ENCODE measurements at regions not wholly inside any gene's neighbourhood (a gene's known extent, or its start where the extent isn't known, plus 50 kb on each side); places are given as distances from the start of the nearest gene placed in this dataset.
A peak's percentile ranks its signal among the peaks of the same experiment; 100 is the strongest.

DNA sequence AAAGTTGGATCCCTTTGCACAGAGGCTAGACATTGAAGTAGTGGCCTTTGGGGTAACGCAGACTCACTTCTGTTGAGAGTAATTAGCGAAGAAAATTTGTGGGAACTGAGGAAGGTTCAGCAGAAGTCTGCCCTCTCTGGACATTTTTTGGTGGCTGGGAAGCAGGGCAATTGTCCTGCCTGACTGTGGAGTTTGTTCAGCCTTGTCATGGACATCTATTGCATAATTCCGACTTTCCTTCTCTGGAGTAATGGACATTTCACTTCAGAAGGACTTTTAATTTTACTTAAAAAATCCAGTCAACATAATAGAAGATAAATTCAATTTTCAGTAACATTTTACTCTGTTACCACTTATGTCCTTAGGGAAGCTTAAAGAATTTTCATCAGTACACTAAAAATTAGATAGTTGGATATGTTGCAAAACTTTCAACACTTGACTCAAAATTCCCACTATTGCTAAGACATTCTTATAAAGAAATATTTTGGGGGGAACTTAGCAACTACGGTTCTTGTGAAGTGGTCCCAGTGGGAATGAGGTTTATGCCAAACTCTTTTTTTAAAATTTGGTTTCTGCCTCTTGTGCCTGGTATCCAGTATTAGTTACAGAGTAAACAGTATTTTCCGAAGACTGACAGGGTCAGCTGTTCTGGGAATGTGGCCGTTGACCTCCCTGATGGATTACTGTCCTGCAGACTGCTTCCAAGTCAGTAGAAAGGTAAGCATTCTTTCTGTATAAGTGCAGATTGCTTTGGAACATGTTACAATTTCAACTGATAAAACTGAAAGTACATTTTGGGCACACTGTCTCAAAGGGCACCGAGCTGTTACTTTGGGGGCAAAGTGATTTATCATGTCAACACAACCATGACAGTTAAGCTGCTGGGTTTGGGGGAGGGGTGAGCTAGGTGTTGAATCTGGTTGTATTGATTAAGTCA, 100.6 kb upstream of the MLIP start:
- DNase-seq (ENCODE audit: low spot score) = no peak

DNA sequence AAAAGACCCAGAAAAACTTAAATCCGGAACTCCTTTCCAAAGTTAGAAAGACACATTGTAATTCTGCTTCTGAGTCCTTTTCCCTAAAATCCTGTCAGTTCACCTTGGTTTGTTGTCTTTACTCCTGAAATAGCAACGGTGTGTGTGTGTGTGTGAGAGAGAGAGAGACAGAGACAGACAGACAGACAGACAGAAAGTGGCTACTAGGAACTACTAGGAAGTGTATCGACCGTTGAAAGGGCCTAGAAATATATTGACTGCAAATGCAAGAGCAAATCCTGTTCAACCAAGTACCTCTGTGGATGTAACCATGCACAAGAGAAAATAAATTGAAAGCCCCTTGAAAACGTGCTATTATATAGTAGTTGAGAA, 100.0 kb upstream of the MLIP start:
- no peak for DNase-seq (ENCODE audit: low spot score)

DNA sequence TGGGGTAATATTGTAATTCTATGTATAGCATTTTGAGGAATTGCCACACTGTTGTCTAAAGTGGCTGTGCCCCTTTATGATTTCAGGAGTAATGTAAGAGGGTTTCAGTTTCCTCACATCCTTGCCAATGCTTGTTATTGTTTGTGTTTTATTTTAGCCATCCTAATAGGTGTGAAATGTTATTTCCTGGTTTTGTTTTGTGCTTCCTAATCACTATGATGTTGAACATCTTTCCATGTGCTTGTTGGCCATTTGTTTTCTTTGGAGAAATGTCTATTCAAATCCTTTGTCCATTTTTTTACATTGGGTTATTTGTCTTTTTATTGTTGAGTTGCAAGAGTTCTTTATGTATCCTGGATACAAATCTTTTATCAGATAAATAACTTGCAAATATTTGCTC, 97.3 kb upstream of the MLIP start:
- no peak for DNase-seq (ENCODE audit: low spot score)

DNA sequence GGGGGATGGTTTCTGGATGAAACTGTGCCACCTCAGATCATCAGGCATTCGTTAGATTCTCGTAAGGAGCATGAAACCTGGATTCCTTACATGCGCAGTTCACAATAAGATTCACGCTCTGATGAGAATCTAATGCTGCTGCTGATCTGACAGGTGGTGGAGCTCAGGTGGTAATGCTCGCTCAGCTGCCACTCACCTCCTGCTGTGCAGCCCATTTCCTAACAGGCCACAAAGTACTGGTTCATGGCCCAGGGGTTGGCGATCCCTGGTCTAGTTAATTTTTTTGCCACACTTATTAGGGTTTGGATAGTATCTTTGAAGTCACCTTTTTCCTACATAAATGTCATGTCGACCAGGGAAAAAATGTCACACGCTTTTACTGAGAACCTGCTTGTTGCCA, 96.8 kb upstream of the MLIP start:
- DNase-seq (ENCODE audit: low spot score) = peak; percentile 5

DNA sequence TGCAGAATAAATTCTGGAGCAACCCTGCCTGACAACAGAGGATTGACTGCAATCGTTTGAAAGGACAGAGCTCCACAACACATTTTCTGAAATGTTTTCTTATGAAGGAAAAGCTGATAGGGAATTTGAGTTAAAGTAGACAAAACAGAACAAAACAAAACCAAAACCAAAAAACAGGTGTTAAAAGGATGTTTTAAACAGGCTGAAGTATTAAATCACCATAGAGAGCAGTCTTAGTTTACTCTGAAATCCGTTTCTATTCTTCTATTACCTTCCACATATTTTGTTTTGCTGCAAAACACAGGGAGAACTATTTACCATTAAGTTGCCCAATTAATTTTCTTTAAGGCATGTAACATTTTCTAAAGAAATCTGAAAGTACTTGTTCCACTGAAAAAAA, 93.4 kb upstream of the MLIP start:
- no peak for DNase-seq (ENCODE audit: low spot score)

DNA sequence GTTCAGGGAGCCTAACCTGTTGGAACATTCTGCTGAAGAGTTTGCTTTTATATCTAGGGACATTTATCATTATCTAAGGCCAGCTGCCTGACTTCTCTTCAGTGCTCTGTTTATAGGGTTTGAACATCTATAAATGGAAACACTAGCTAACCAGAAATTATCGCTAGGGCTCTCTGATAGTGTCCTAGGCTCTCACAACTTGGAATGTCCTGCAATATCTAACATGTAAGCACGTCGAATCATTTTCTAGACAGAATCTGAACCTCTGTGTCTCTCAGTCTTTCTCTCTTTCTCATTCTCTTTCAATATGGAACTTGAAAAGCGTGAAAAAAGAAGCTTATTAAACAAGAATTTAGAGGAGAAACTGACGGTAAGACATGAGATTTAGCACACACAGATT, 92.5 kb upstream of the MLIP start:
- no peak for DNase-seq (ENCODE audit: low spot score)

DNA sequence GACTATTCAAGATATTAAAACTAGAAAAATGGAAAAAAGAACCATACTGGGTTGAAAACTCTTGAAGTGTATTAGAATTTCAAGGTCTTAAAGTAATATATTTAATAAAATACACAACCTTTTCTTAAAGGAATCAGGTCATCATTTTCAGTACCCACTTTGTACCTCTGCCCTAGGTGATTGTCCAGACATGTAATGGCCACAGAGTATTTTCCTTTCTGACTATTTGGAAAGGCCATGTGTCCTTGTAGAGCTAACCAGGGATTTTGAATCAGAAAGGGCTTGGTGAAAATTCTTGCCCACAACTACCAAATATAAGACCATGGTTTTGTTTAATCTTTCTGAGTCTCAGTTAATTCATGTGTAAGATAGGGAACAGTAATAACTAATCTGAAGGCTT, 91.4 kb upstream of the MLIP start:
- no peak for DNase-seq (ENCODE audit: low spot score)

DNA sequence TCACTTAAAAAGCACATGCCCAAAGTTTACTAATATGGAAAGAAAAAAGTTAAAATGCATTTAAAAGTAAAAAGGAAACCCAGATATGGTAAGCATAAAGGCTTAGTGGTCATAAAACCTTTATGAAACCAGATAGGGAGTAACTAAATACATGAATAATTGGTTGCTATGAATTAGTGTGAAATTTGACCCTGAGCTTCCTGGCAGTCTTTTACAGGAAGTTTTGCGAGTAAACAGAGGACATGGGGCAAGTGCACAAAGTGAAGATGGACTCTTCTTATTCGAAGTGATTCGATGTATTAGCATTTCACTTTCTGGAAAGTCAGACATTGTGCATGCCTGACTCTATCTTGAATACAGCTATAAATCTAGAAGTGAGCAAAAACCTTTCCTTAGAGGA, 90.9 kb upstream of the MLIP start:
- DNase-seq (ENCODE audit: low spot score) = no peak

DNA sequence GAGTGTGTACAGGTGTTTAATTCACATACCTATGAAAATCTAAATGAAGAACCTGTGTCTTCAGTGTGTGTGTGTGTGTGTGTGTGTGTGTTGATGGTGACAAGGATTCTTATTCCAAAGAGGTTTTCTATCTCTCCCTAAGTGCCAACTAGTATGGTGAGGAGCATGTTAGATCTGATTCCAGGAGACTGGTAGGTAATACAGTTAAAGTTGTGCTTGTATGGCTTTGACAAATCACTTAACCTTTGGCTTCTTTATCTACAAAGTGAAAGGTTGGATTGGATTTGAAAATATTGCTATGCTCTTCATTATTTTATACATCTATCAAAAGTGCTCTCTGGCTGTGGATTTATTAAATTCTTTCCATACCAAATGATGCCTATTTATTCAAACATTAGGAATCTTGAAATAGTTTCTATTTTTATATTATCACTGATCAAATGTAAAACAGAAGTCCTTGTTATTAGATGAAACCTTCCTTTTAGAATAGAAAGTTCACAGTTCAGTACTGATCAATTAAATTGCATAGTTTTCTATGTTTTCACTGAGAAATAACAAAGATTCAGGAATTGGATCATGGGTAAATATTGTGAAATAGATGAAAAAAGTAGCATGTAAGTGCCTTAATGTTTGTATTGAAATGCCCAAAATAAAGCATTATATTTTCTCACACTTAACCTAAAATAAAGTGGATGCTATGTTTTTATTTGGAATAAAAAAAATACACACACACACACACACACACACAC, 84.4 kb upstream of the MLIP start:
- DNase-seq (ENCODE audit: low spot score) = no peak

DNA sequence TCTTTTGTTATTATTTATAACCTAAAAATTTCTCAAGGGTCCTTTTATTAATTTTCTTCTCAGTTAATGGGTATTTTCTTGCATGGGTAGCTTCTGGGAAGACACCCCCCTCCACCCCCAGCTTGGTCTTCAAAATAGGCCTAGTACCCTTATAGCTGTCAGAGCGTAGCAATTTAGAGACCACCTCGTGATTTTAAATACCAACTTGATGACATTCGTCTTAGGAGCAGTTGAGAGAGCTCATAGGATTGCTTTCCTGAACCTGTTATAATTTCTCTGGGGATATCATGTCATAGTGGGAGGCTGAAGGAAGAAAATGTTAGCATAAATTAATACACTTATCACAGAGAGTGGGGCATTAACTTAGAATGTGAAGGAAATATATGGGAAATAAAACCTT, 83.1 kb upstream of the MLIP start:
- DNase-seq (ENCODE audit: low spot score) = no peak

DNA sequence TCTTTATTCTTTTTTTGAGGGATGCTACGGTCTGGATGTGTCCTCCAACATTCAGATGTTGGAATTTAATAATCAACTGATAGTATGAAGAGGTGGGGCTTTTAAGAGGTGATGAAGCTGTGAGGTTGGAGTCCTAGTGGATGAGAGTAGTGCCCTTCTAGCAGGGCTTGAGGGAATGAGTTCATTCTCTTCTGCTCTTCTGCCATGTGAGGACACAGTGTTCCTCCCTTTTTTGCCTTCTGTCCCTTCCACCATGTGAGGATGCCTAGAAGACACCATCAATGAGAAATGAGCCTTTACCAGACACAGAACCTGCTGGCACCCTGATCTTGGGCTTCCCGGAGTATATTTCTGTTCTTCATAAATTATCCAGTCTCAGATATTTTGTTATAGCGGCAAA, 82.1 kb upstream of the MLIP start:
- no peak for DNase-seq (ENCODE audit: low spot score)

DNA sequence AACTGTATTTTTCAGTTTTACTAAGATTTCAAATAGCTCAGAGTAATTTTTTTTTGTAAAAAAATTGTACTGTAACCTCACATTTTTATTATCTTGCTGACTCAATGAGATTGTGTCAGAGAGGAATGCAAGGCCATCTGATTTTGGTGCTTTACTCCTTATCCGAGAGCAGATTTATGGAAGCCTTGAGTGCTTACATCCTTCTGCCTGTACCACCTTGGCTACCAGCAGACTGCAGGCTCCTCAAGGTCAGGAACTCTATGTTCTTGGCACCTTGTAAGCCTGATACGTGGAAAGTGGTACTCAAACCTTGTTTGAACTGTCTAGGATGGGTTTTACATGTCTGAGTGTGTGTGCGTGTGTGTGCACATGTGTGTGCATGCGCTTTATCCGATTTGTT, 80.1 kb upstream of the MLIP start:
- DNase-seq (ENCODE audit: low spot score) = no peak

DNA sequence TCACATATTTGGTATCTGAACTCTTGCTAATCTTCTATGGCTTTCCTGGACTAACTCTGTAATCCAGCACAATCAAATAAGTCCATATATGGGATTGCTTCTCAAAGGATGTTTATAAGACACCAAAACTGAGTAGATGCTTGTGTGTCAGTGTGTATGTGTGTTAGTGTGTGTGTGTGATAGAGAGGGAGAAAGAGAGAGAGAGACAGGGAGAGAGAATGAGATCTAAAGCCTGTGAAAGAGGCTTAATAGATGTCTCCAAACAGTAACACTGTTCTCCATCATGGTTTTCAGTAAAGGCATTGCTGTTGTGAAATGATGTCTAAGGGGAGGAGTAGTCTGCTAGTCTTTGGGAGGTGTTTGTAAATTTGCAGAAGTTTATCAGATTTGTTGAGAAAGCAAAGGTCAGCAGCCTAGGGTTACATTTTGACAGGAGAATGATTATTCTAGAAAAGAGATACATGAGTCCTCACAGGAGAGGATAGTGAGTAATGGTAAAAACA, 73.9 kb upstream of the MLIP start:
- no peak for DNase-seq (ENCODE audit: low spot score)

DNA sequence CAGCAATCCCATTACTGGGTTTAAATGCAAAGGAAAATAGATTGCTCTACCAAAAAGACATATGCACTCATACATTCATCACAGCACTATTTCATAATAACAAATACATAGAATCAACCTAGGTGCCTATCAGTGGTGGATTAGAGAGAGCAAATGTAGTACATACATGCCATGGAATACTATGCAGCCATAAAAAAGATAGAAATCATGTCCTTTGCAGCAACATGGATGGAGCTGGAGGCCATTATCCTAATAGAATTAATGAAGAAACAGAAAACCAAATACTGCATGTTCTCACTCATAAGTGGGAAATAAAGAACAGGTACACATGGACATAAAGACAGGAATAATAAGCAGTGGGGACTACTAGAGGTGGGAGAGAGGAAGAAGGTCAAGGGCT, 70.7 kb upstream of the MLIP start:
- DNase-seq (ENCODE audit: low spot score) = no peak

DNA sequence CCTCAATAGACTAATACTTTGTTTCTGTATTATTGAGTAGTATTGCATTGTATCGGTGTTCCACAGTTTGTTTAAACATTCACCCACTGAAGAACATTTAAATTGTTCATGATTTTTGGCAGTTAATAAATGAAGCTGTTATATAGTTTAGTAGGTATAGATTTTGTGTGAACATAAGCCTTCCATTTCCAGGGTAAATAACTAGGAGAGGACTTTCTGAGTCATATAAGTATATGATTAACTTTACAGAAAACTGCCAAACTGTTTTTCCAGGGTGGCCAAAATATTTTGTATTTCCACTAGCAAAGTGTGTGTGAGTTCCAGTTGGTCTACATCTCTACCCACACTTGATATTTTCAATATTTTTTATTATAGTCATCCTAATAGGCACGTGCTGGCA, 70.0 kb upstream of the MLIP start:
- no peak for DNase-seq (ENCODE audit: low spot score)

DNA sequence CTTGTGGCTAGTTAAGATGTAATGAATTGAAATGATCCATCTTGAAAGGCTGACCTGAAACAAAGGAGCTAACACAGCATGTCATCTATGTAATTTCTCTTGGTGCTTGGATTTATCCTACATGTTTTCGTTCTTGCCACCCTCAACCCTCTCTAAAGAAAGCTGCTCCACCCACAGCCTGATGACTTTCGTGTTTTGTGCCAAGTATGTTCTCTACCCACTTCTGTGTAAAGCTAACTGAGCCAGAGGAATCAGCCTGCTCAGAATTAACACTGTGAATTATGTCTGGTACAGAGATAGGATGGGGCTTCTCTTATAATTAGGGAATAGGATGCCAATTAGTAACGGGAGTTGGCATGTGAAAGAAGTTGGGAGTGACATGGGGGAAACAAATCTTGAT, 67.9 kb upstream of the MLIP start:
- DNase-seq (ENCODE audit: low spot score) = no peak

DNA sequence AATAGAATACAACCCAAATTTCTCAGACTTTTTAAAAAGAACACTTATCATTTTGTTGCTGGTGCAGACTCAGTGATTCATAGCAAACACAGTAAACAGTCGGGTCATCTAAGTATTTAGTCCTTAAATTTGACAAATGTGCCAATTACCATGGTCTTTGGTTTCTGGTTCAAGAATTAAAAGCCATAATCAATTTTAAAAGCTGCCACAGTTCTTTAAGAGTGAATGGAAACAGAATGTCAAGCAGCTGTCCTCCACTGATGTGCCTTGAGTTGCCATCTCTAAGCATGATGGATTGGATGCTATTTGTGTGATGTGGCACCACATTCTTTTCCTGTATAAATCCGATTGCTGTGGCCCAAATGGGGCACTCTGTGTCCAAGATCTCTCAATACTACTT, 67.2 kb upstream of the MLIP start:
- DNase-seq (ENCODE audit: low spot score) = no peak

DNA sequence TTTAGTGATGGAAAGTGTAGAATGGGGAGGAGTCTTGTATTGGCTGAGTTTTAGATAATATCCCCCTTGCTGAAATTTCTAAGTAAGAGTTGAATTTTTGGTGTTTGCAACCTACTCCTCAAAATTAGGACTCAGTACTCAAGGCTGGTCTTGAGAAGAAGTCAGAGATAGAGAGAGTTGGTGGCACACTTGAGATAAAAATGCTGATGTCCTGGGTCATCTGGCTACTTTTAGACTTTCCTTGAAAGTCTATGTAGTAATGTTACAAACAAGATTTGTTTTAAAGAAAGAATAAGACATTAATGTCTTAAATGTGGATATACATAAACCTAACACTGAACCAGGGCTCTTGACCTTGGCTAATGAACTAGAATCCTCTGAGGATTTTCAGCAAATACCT, 62.5 kb upstream of the MLIP start:
- no peak for DNase-seq (ENCODE audit: low spot score)

DNA sequence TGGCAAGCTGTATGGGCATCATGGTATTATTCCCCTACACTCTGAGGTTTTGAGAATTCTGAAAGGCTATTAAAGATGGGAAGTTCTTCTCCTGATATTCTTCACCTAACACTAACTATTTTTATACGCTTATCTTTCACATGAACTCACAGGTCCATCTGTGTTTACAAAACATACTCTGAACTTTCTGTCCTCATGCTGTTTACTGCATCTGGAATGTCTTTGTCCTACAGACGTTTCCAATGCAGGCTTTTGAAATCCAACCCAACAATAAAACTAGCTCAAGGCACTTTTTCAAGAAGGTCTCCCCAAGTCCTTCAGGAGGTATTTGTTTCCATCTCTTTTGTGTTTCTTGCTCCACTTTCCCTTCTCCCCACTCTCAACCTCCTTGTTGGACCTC, 60.5 kb upstream of the MLIP start:
- no peak for DNase-seq (ENCODE audit: low spot score)

DNA sequence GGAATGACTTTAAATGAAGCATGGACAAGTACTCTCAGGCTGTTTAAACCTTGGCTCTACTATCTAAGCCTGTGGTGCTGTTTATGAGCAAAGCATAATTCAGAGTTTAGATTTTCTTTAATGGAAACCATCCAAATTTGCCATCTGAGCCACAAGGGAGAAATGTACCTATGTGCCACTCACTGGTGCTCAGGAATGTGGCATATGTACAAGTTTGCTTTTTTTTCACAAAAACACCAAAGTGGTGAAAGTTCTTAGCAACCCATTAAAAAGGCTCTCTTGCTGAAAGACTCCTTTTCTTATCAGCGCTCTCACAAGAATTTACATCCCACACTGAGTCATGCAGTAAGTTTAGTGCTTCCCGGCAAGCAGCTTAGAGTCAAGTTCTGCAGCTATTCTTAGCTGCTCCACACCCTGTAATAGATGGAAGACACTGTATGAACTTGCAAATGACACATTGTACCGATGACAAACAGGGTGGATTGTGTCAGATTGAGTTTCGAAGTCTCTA, 57.3 kb upstream of the MLIP start:
- DNase-seq (ENCODE audit: low spot score) = no peak

DNA sequence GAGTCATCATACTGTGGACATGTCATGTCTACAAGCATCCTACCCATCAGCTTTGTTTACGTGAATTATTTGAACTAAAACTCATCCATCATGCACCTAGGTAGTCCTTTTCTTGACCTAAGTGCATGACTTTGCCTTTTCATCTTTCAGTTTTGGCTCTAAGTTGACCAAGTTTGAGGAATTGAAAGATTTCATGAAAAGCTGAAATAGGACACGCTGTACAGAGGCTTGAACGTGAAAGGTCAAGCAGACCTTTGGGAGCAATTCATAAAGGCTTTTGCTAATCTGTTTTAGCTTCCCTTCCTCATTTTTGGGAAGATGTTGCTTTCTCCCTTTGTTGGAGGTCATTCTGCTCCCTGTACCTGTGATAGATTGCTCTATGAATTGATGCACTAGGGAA, 55.1 kb upstream of the MLIP start:
- DNase-seq (ENCODE audit: low spot score) = no peak

DNA sequence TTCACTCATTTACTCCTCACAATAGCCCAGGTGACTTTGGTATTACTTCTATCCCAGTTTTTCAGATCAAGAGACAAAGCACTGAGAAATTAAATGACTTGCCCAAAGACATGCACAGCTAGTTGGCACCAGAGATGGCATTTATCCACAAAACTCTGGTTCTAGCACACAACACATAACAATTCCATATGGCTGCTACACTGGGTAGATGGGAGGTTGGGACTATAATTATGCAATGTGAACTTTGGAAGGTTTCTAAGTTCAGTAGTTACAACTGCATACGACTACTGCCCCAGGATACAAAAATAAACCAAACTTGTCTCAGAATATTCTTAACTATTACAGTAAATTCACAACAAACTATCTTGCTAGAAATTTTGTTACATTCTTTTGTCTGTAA, 54.2 kb upstream of the MLIP start:
- DNase-seq (ENCODE audit: low spot score) = no peak

DNA sequence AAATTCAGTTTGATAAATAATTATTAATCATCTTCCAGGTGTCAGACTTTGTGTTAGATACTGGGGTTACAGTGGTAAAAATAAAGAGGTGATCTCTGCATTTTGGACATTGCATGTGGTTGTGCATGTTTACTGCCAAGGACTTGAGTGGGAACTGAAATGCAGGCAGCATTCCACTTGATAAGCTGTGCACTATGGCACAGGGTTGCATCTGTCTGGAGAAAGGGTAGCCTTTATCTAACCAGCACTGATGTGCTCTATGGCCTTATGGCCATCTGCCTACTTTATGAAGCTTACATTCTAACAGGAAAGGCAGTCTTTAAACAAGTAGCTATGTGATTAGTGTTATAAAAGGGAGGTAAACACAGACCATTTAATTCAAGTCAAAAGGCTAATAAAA, 53.0 kb upstream of the MLIP start:
- no peak for DNase-seq (ENCODE audit: low spot score)

Measured in cerebellar cortex (tissue), 1 donor.